Stomach smooth muscle (tissue), 2 donors: ENCODE measurements at regions not wholly inside any gene's neighbourhood (a gene's known extent, or its start where the extent isn't known, plus 50 kb on each side); places are given as distances from the start of the nearest gene placed in this dataset.

ENCODE experiments used
- H3K27ac ChIP-seq: one replicate; pipeline ENCODE4 v1.7.0; 2013; ENCODE audit warnings: mild to moderate bottlenecking, low read length, inconsistent platforms
- H3K27me3 ChIP-seq, 2 donors: one replicate each; pipeline ENCODE4 v1.7.0; 2013; ENCODE audit warnings: low read length in 2 of 2; ENCODE audit not compliant: insufficient read depth in 2 of 2, control insufficient read depth in 1 of 2
- H3K36me3 ChIP-seq, 2 donors: one replicate each; pipeline ENCODE4 v1.7.0; 2013; ENCODE audit warnings: low read length in 2 of 2; ENCODE audit not compliant: control insufficient read depth in 2 of 2, insufficient read depth in 2 of 2
- H3K4me1 ChIP-seq: one replicate; pipeline ENCODE4 v1.7.0; 2013; ENCODE audit warnings: low read length; ENCODE audit not compliant: control insufficient read depth, insufficient read depth
- H3K4me3 ChIP-seq, 2 donors: one replicate each; pipeline ENCODE4 v1.7.0; 2013; ENCODE audit warnings: low read length in 2 of 2
- H3K9ac ChIP-seq, 2 donors: one replicate each; pipeline ENCODE4 v1.7.0; 2013; ENCODE audit warnings: low read length in 2 of 2, mild to moderate bottlenecking in 1 of 2
- H3K9me3 ChIP-seq, 2 donors: one replicate each; pipeline ENCODE4 v1.7.0; 2013; ENCODE audit warnings: low read length in 2 of 2; ENCODE audit not compliant: control insufficient read depth in 2 of 2
- donor health status: healthy.
- donor health status: Pancreatic carcinoma.

DNA sequence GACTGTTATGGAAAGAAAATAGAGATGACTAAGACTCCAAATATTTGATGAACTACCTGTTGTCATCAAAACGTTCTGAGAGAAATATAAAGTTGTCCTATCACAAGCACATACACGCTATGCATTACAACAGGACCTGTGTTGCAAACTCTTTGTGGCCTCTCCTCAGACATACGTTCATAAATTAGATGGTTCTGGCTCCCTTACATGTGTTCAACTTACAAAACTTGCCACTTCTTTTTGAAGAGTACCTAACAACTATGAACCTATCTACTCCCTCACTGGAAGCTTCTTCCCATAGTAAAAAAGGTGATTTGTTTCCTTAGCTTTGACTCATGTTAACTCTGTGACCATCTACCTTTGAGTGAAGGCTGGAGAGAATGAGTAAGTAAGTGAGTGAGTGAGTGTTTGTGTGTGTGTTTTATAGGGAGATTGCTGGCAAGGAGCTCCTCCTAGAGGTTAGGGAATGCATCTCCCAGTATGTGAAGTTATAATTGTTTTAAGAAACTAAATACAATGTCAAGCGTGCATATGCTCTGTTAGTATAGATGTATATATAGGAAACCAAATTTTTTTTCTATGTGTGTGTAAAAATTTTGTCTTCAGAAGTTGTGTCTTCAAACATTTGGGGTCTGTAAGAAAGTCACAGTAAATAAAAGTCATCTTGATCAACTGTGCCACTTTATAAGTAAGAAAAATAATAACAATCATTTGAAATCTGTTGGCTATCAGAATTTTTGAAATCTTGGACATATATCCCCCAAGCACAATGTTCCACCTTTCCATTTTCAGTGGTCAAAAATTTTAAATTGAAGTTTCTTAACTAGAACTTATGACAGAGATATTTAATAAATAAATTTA, 1211.1 kb upstream of the GJE1 start:
- Histone ChIP-seq H3K27me3 (no peaks in the 10 kb centered on the region), H3K9me3 (no peaks in the 10 kb centered on the region), H3K9ac (no peak overlapping the region)

DNA sequence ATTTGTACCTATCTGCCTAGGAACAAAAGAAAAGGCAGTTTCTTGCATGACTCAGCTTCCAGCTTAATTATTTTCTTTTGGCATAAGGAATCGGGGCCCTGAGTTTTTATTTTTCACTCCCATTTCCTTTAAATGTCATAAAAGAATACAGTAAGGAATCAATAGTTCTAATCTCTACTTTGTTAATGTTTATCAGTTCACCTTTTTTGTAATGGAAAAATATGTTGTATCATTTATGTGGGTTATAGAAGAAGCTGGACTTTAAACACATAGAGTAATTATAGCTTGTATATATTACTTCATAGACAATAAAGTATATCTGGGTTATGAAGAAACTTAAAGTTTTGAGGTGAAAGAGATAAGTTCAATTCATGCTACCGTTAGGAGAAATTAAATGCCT, 1214.8 kb upstream of the GJE1 start:
- Histone ChIP-seq H3K4me3 (no peak overlapping the region), H3K27me3 (no peaks in the 10 kb centered on the region), H3K9me3 (no peaks in the 10 kb centered on the region), H3K9ac (no peak overlapping the region), H3K4me1 (no peaks in the 10 kb centered on the region), H3K27ac (no peak overlapping the region), H3K36me3 (no peaks in the 10 kb centered on the region)

More for the DNA sequence above, 1211.1 kb upstream of the GJE1 start:
- no peak overlapping the region for H3K4me3 ChIP-seq
- no peak overlapping the region for H3K27ac ChIP-seq
- no peaks in the 10 kb centered on the region for H3K4me1 ChIP-seq
- H3K36me3 ChIP-seq = no peaks in the 10 kb centered on the region

DNA sequence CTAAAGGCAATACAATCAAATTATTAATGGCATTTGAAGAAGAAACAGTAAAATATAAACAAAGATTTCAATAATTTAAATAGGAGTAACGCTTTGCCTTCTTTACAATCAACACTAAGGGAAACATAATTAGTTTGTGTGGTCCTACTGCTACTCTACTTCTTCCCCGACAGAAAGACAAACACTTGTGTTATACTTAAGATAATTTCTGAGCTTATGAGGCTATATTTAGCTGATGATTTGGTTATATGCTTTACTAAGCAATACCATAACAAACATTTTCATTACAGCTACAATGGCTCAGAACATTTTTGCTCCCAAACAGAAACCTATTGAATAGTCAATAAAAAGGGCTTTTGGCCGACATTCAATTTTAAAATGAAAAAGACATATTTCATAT, 1217.2 kb upstream of the GJE1 start:
- H3K36me3 ChIP-seq = no peaks in the 10 kb centered on the region
- H3K9ac ChIP-seq = no peak overlapping the region
- H3K27ac ChIP-seq = no peak overlapping the region
- H3K9me3 ChIP-seq = no peaks in the 10 kb centered on the region
- H3K4me3 ChIP-seq = no peak overlapping the region
- H3K4me1 ChIP-seq = no peaks in the 10 kb centered on the region
- H3K27me3 ChIP-seq = no peaks in the 10 kb centered on the region

DNA sequence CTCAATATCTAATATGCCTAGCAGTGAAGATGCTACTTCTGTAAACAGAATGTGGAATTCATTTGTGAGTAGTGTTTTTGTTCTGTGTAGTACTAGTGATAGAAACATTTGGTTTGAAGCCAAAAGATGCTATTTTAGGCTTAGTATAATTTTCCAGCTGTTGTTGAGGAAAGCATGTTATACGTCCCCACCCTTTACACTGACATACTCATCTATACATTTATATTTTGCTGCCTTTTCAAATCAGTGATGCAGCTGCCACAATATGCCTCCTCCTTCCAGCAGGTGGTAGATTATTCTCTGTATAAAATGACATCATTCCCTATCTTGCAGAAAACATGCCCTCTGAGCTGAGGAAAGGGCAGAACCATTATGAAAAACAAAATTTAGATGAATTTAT, 1217.6 kb upstream of the GJE1 start:
- Histone ChIP-seq H3K4me3 (no peak overlapping the region), H3K27ac (no peak overlapping the region), H3K9me3 (no peaks in the 10 kb centered on the region), H3K9ac (no peak overlapping the region), H3K27me3 (no peaks in the 10 kb centered on the region), H3K4me1 (no peaks in the 10 kb centered on the region), H3K36me3 (no peaks in the 10 kb centered on the region)

DNA sequence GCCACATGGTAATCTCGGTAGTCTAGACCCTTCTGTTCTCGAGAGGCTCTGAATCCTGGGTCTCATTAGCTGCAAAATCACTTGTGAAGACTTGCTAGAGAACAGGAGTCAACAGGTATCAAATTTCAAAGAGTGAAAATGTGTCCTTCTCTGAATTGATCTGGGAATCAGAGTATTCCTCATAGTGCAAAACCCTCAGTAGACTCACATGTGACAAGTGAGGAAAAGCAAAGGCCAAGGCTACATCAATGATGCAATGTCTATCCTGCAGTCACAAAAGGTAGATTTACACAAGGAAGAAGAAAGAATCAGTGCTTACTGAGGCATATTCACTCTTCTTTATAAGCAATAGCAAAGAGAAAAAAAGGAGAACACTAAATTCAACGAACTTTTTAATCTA, 1220.0 kb upstream of the GJE1 start:
- H3K36me3 ChIP-seq = no peaks in the 10 kb centered on the region
- no peak overlapping the region for H3K4me3 ChIP-seq
- no peak overlapping the region for H3K9ac ChIP-seq
- no peak overlapping the region for H3K27ac ChIP-seq
- no peaks in the 10 kb centered on the region for H3K27me3 ChIP-seq
- no peaks in the 10 kb centered on the region for H3K9me3 ChIP-seq
- H3K4me1 ChIP-seq = no peaks in the 10 kb centered on the region

DNA sequence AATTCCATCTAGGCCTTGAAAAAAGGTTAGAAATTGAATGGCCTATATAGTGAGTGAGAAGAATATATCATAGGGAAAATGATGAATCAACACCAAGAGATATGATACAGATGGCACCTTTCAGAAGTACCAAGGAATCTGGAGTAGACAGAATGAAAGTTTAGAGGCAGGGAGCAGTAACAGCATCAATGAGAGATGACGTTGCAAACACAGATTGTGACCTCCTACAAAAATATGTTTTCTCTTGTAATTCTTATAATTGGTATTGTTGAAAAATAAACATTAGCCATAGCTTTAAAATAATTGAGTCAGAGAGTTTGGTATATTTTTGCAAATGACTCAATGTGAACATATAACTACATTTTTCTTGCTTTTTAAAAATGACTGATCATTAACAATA, 1223.1 kb upstream of the GJE1 start:
- no peaks in the 10 kb centered on the region for H3K4me1 ChIP-seq

DNA sequence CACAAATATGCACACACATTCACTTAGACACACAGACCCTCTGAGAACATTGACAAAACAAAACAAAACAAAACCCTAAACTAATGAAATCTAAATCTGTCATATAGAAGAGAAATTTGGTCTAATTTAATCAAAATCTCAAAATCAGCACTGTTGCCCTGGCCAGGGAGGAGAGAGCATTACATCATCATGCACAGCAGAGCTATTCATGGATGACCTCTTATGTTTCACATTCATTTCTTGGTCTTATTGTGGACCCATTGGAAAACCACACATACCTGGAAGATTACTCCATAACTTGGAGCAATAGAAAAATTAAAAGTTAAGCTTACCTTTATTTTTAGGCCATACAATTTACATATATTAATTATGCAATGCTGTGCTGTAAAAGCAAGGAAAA, 1223.6 kb upstream of the GJE1 start:
- H3K9ac ChIP-seq = no peak overlapping the region
- no peak overlapping the region for H3K27ac ChIP-seq
- no peaks in the 10 kb centered on the region for H3K4me1 ChIP-seq
- no peak overlapping the region for H3K4me3 ChIP-seq
- no peaks in the 10 kb centered on the region for H3K36me3 ChIP-seq
- no peaks in the 10 kb centered on the region for H3K27me3 ChIP-seq
- H3K9me3 ChIP-seq = no peaks in the 10 kb centered on the region

More for the DNA sequence above, 1223.1 kb upstream of the GJE1 start:
- Histone ChIP-seq H3K9ac (no peak overlapping the region), H3K4me3 (no peak overlapping the region), H3K27me3 (no peaks in the 10 kb centered on the region), H3K27ac (no peak overlapping the region), H3K36me3 (no peaks in the 10 kb centered on the region), H3K9me3 (no peaks in the 10 kb centered on the region)

DNA sequence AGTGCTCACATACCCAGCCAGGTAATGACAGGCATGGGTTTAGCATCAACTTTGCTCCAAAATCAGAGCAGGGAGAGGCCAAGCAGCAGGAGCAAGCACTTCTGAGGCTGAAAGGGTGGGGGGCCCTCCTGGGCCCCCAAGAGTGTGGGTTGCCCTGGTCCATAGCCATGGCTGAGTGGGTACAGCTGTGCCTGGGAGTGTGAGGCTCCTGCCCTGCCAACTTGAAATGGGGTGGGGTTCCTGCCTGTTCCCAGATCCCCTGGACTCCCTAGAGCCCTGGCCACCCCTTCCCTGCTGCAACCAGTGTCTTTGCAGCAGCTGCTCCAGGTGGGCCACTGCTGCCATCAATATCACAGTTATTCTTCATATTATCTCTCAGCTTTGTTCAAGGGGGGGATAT, 1224.2 kb upstream of the GJE1 start:
- no peaks in the 10 kb centered on the region for H3K27me3 ChIP-seq
- H3K4me3 ChIP-seq = no peak overlapping the region
- H3K36me3 ChIP-seq = no peaks in the 10 kb centered on the region
- no peak overlapping the region for H3K9ac ChIP-seq
- no peak overlapping the region for H3K27ac ChIP-seq
- H3K4me1 ChIP-seq = no peaks in the 10 kb centered on the region
- no peaks in the 10 kb centered on the region for H3K9me3 ChIP-seq

DNA sequence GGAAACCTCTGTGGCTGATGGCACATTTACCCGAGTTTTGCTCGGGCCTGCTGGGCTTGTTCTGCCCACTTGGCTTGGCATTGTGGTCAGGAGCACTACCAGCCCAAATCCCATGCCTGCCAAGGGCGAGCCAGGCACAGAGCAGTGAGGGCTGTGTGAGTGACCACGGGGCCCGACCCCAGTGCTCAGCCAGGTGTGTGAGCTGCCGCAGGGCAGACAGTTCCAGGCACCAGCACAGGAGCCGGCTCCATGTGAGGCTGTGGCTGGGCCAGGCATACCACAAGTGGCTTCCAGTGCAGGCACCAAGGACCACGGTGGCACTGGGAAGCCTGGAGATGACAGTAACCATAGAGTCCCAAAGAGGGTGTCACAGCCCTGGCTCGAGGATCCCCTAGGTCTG, 1225.5 kb upstream of the GJE1 start:
- Histone ChIP-seq H3K9ac (no peak overlapping the region), H3K36me3 (no peaks in the 10 kb centered on the region), H3K9me3 (no peaks in the 10 kb centered on the region), H3K4me3 (no peak overlapping the region), H3K27me3 (no peaks in the 10 kb centered on the region), H3K27ac (no peak overlapping the region), H3K4me1 (no peaks in the 10 kb centered on the region)

DNA sequence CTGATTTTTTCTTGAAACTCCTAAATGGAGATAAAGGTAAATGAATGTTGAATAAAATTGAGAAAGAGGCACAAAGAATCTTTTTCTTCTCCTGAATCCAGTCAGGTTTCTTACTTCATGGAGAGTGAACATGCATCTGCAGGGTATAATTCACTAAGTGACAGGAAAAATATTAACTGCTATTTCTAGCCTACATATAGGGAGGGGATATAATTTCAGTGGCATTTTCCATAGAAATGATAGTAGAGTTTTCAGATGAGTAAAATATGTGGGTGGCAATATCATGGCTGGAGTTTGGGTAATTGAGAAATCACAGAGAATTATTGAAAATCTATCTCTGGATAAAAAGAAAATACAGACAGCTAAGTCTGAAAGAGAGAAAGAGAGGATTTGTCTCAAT, 1227.0 kb upstream of the GJE1 start:
- Histone ChIP-seq H3K9me3 (peaks cover 0 to 5% of the 10 kb centered on the region in 2 donors), H3K27ac (no peak overlapping the region), H3K4me3 (no peak overlapping the region), H3K9ac (no peak overlapping the region), H3K36me3 (no peaks in the 10 kb centered on the region), H3K27me3 (no peaks in the 10 kb centered on the region), H3K4me1 (no peaks in the 10 kb centered on the region)

DNA sequence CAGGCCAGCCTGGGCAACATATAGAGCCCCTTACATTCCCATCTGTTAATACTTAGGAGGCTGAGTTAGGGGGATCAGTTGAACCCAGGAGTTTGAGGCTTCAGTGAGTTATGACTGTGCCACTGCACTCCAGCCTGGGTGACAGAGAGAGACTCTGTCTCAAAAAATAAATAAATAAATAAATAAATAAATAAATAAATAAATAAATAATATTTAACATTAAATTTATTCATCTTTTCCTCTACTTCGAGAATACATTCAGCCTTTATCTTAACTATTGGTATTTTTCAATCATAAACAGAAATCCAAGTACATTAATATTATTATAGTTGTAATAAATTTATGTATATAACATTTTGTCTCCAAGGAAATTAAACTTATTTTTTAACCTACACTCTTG, 1227.7 kb upstream of the GJE1 start:
- Histone ChIP-seq H3K36me3 (no peaks in the 10 kb centered on the region), H3K27me3 (no peaks in the 10 kb centered on the region), H3K9ac (no peak overlapping the region), H3K9me3 (peaks cover 0 to 5% of the 10 kb centered on the region in 2 donors), H3K4me1 (no peaks in the 10 kb centered on the region), H3K4me3 (no peak overlapping the region), H3K27ac (no peak overlapping the region)
